ENCODE measurements at regions not wholly inside any gene's neighbourhood (a gene's known extent, or its start where the extent isn't known, plus 50 kb on each side); places are given as distances from the start of the nearest gene placed in this dataset.

- no peak for ATAC-seq
- Histone ChIP-seq H3K9me3 (no peaks in the 10 kb centered on the region), H3K4me3 (no peak overlapping the region), H3K36me3 (no peaks in the 10 kb centered on the region), H3K27me3 (no peaks in the 10 kb centered on the region), H3K27ac (no peak overlapping the region), H3K4me1 (peaks cover 37% of the 10 kb centered on the region)
- intact Hi-C loops (cut with DNase I): no loop called here
- no peak for DNase-seq
- no peak for TF ChIP-seq CTCF (IDR thresholded peaks at IDR 0.05)
Observed at GRCh38 chr18:10013621-10014543, 100.1 kb downstream of the VAPA start.

- no peak for TF ChIP-seq CTCF (IDR thresholded peaks at IDR 0.05)
- ATAC-seq: no peak
- DNase-seq: no peak
- intact Hi-C loops (cut with DNase I): no loop called here
- no peaks in the 10 kb centered on the region for H3K9me3 ChIP-seq
- H3K27me3 ChIP-seq: no peaks in the 10 kb centered on the region
- no peak overlapping the region for H3K4me3 ChIP-seq
- H3K27ac ChIP-seq: peak overlapping the region; percentile 2
- no peaks in the 10 kb centered on the region for H3K36me3 ChIP-seq
- peaks cover 32% of the 10 kb centered on the region for H3K4me1 ChIP-seq
Observed at GRCh38 chr18:10015288-10015701, 101.5 kb downstream of the VAPA start.

GRCh38 chr18:10015941-10016819 is 102.4 kb downstream of the VAPA start:
- peak; percentile 16 for TF ChIP-seq CTCF (IDR thresholded peaks at IDR 0.05)
- H3K27ac ChIP-seq: peak overlapping the region; percentile 2
- ATAC-seq: peak; percentile 61
- H3K9me3 ChIP-seq: no peaks in the 10 kb centered on the region
- H3K4me3 ChIP-seq: no peak overlapping the region
- intact Hi-C loops (cut with DNase I): no loop called here
- no peaks in the 10 kb centered on the region for H3K36me3 ChIP-seq
- DNase-seq: no peak
- no peaks in the 10 kb centered on the region for H3K27me3 ChIP-seq
- H3K4me1 ChIP-seq: peaks cover 25% of the 10 kb centered on the region

- H3K27me3 ChIP-seq: no peaks in the 10 kb centered on the region
- intact Hi-C loops (cut with DNase I): no loop called here
- no peaks in the 10 kb centered on the region for H3K36me3 ChIP-seq
- no peak for TF ChIP-seq CTCF (IDR thresholded peaks at IDR 0.05)
- ATAC-seq (no peak), DNase-seq (no peak)
- H3K4me3 ChIP-seq: no peak overlapping the region
- no peak overlapping the region for H3K27ac ChIP-seq
- peaks cover 22% of the 10 kb centered on the region for H3K4me1 ChIP-seq
- H3K9me3 ChIP-seq: no peaks in the 10 kb centered on the region
Observed at GRCh38 chr18:10017043-10017442, 103.2 kb downstream of the VAPA start.

- H3K9me3 ChIP-seq: no peaks in the 10 kb centered on the region
- no peaks in the 10 kb centered on the region for H3K27me3 ChIP-seq
- no peak overlapping the region for H3K27ac ChIP-seq
- no peaks in the 10 kb centered on the region for H3K36me3 ChIP-seq
- intact Hi-C loops (cut with DNase I): no loop called here
- H3K4me3 ChIP-seq: no peak overlapping the region
- no peak for TF ChIP-seq CTCF (IDR thresholded peaks at IDR 0.05)
- H3K4me1 ChIP-seq: peaks cover 22% of the 10 kb centered on the region
- no peak for ATAC-seq
- DNase-seq: no peak
Observed at GRCh38 chr18:10018289-10018688, 104.5 kb downstream of the VAPA start.
